IMR-90 (cell line): ENCODE measurements at regions not wholly inside any gene's neighbourhood (a gene's known extent, or its start where the extent isn't known, plus 50 kb on each side); places are given as distances from the start of the nearest gene placed in this dataset.

Source experiments
- ATAC-seq: fragments of 200-7000 bp; cut with Tn5 transposase; 2 replicates; pipeline ENCODE4 v1.9.1; 2020; ENCODE audit warnings: low read depth, mild to moderate bottlenecking, moderate library complexity
- BruUV-seq: library from RNA; stranded (reverse); fragments of 400-500 nt; replicated peaks from 2 replicates; lab custom pipeline; 2021; lab: Mats Ljungman, UMichigan
- CTCF ChIA-PET: fragments of 300-600 bp; formaldehyde crosslinking; extraction: SDS; loops from one replicate; lab custom pipeline; 2021; ENCODE audit warnings: antibody characterized with exemption; lab: Yijun Ruan, JAX
- POLR2A ChIA-PET: fragments of 300-600 bp; sonication (Branson Sonifier 250); formaldehyde crosslinking; loops from one replicate; lab custom pipeline; 2022; ENCODE audit warnings: antibody characterized with exemption; ENCODE audit not compliant: unreplicated experiment; lab: Charles Lee
- DNase-seq: peaks from one replicate; pipeline ENCODE4 v3.0.0; 2013
- H2AFZ ChIP-seq: replicated peaks from 2 replicates; pipeline ENCODE3; 2013; ENCODE audit warnings: low read length, mild to moderate bottlenecking; ENCODE audit not compliant: poor library complexity
- H2AK5ac ChIP-seq: 2 replicates; pipeline ENCODE4 v1.6.1; 2013; ENCODE audit warnings: low read depth, low read length, inconsistent platforms
- H2AK9ac ChIP-seq: replicated peaks from 2 replicates; pipeline ENCODE3; 2013; ENCODE audit warnings: mild to moderate bottlenecking, low read depth, low read length, moderate library complexity; ENCODE audit not compliant: poor library complexity
- H2BK120ac ChIP-seq: 2 replicates; pipeline ENCODE4 v1.6.1; 2013; ENCODE audit warnings: low read depth, low read length, inconsistent platforms
- H2BK15ac ChIP-seq: 3 replicates; pipeline ENCODE4 v1.6.1; 2013; ENCODE audit warnings: low read depth, low read length, inconsistent platforms
- H2BK20ac ChIP-seq: 2 replicates; pipeline ENCODE4 v1.6.1; 2013; ENCODE audit warnings: low read depth, mild to moderate bottlenecking, inconsistent platforms, low read length, moderate library complexity
- H2BK5ac ChIP-seq: 2 replicates; pipeline ENCODE4 v1.6.1; 2013; ENCODE audit warnings: mild to moderate bottlenecking, low read depth, low read length, inconsistent platforms; ENCODE audit not compliant: poor library complexity, severe bottlenecking
- H3K14ac ChIP-seq: replicated peaks from 2 replicates; pipeline ENCODE4 v1.6.1; 2013; ENCODE audit warnings: low read depth, low read length, inconsistent platforms
- H3K18ac ChIP-seq: 2 replicates; pipeline ENCODE4 v1.6.1; 2013; ENCODE audit warnings: low read depth, low read length, control low read depth
- H3K23ac ChIP-seq: 2 replicates; pipeline ENCODE4 v1.6.1; 2013; ENCODE audit warnings: low read depth, low read length, inconsistent platforms
- H3K27ac ChIP-seq: 2 replicates; pipeline ENCODE4 v1.5.1; 2013; ENCODE audit warnings: mild to moderate bottlenecking, control low read depth, low read length; ENCODE audit not compliant: insufficient read depth
- H3K27me3 ChIP-seq: 2 replicates; pipeline ENCODE4 v1.6.1; 2013; ENCODE audit warnings: low read length; ENCODE audit not compliant: control insufficient read depth, insufficient read depth
- H3K36me3 ChIP-seq: 2 replicates; pipeline ENCODE4 v1.6.1; 2013; ENCODE audit warnings: low read length, mixed read lengths; ENCODE audit not compliant: control insufficient read depth, insufficient read depth
- H3K4ac ChIP-seq: 2 replicates; pipeline ENCODE4 v1.6.1; 2013; ENCODE audit warnings: low read depth, low read length, inconsistent platforms
- H3K4me1 ChIP-seq: 2 replicates; pipeline ENCODE4 v1.6.1; 2013; ENCODE audit warnings: low read length, mixed read lengths; ENCODE audit not compliant: control insufficient read depth, insufficient read depth
- H3K4me2 ChIP-seq: 2 replicates; pipeline ENCODE4 v1.6.1; 2013; ENCODE audit warnings: low read depth, mild to moderate bottlenecking, control low read depth, low read length, moderate library complexity
- H3K4me3 ChIP-seq: 2 replicates; pipeline ENCODE4 v1.5.1; 2013; ENCODE audit warnings: low read depth, mild to moderate bottlenecking, control low read depth, low read length, moderate library complexity; ENCODE audit not compliant: insufficient read depth
- H3K56ac ChIP-seq: 2 replicates; pipeline ENCODE4 v1.6.1; 2013; ENCODE audit warnings: low read length, inconsistent platforms; ENCODE audit not compliant: insufficient read depth; ENCODE audit errors: extremely low read depth
- H3K79me1 ChIP-seq, 2 experiments: 2 replicates each; pipeline ENCODE4 v1.6.1; 2013; ENCODE audit warnings: low read length in 2 of 2, inconsistent platforms in 1 of 2, low read depth in 1 of 2
- H3K9ac ChIP-seq: 2 replicates; pipeline ENCODE4 v1.6.1; 2013; ENCODE audit warnings: low read depth, low read length, control low read depth
- H3K9me1 ChIP-seq: 2 replicates; pipeline ENCODE4 v1.6.1; 2013; ENCODE audit warnings: low read length, inconsistent platforms; ENCODE audit not compliant: insufficient read depth
- H3K9me3 ChIP-seq: 2 replicates; pipeline ENCODE4 v1.6.1; 2013; ENCODE audit warnings: low read length; ENCODE audit not compliant: control insufficient read depth, insufficient read depth
- H4K20me1 ChIP-seq: 2 replicates; pipeline ENCODE4 v1.6.1; 2013; ENCODE audit warnings: low read length, inconsistent platforms; ENCODE audit not compliant: insufficient read depth
- H4K5ac ChIP-seq: 2 replicates; pipeline ENCODE4 v1.6.1; 2013; ENCODE audit warnings: mild to moderate bottlenecking, low read depth, low read length, control low read depth
- H4K8ac ChIP-seq, 2 experiments: 2 replicates each; pipeline ENCODE4 v1.6.1; 2013; ENCODE audit warnings: low read depth in 2 of 2, low read length in 2 of 2, control low read depth in 1 of 2, inconsistent platforms in 1 of 2
- H4K91ac ChIP-seq: 2 replicates; pipeline ENCODE4 v1.6.1; 2013; ENCODE audit warnings: low read depth, low read length, inconsistent platforms; ENCODE audit not compliant: insufficient read depth
- BHLHE40 ChIP-seq: fragments of 150-350 bp; IDR thresholded peaks from 2 replicates; pipeline ENCODE4 v1.6.1; 2016; ENCODE audit warnings: mild to moderate bottlenecking, low read depth, low read length
- CEBPB ChIP-seq: IDR thresholded peaks from 2 replicates; pipeline ENCODE4 v1.6.1; 2012; ENCODE audit warnings: low read depth, low read length, improper control_type of control experiment
- CHD1 ChIP-seq: IDR thresholded peaks from 2 replicates; pipeline ENCODE4 v1.6.1; 2012; ENCODE audit warnings: low read depth, low read length, improper control_type of control experiment
- ELK1 ChIP-seq: fragments of 150-350 bp; IDR thresholded peaks from 2 replicates; pipeline ENCODE4 v1.6.1; 2016; ENCODE audit warnings: low read depth, mild to moderate bottlenecking, low read length, moderate library complexity, borderline replicate concordance
- FOS ChIP-seq: fragments of 150-350 bp; IDR thresholded peaks from 2 replicates; pipeline ENCODE4 v1.6.1; 2016; ENCODE audit warnings: low read depth, low read length
- MAFK ChIP-seq: IDR thresholded peaks from 2 replicates; pipeline ENCODE4 v1.6.1; 2012; ENCODE audit warnings: low read depth, low read length, improper control_type of control experiment
- MAZ ChIP-seq: IDR thresholded peaks from 2 replicates; pipeline ENCODE4 v1.6.1; 2012; ENCODE audit warnings: low read depth, mild to moderate bottlenecking, low read length, improper control_type of control experiment, moderate library complexity, borderline replicate concordance
- MXI1 ChIP-seq: IDR thresholded peaks from 2 replicates; pipeline ENCODE4 v1.6.1; 2012; ENCODE audit warnings: low read depth, mild to moderate bottlenecking, low read length, moderate library complexity, borderline replicate concordance
- NFE2L2 ChIP-seq: fragments of 150-350 bp; IDR thresholded peaks from 2 replicates; pipeline ENCODE4 v1.6.1; 2016; ENCODE audit warnings: low read depth, mild to moderate bottlenecking, low read length
- POLR2A ChIP-seq: IDR thresholded peaks from 2 replicates; pipeline ENCODE4 v1.6.1; 2012; ENCODE audit warnings: mild to moderate bottlenecking, low read depth, low read length
- RAD21 ChIP-seq: IDR thresholded peaks from 2 replicates; pipeline ENCODE4 v1.6.1; 2012; ENCODE audit warnings: low read length, improper control_type of control experiment
- RCOR1 ChIP-seq: IDR thresholded peaks from 2 replicates; pipeline ENCODE4 v1.6.1; 2012; ENCODE audit warnings: mild to moderate bottlenecking, low read length, improper control_type of control experiment; ENCODE audit not compliant: insufficient replicate concordance
- RFX5 ChIP-seq: IDR thresholded peaks from 2 replicates; pipeline ENCODE4 v1.8.0; 2012; ENCODE audit warnings: low read depth, mild to moderate bottlenecking, low read length, moderate library complexity
- SMC3 ChIP-seq: fragments of 150-350 bp; IDR thresholded peaks from 2 replicates; pipeline ENCODE4 v1.6.1; 2016; ENCODE audit warnings: low read depth, mild to moderate bottlenecking, antibody characterized with exemption, low read length, moderate library complexity
- WGBS, 2 experiments: methylation state at CpG; one replicate each; pipeline versions ENCODE4 v1.1.5 to v1.1.7; 2013; ENCODE audit warnings: missing lambda C conversion rate in 2 of 2; ENCODE audit not compliant: insufficient read length in 1 of 2; ENCODE audit errors: extremely low coverage in 2 of 2; 5-methylcytosine and 5-hydroxymethylcytosine counted together
- dilution Hi-C: fragments of 300-500 bp; cut with HindIII; formaldehyde crosslinking; loops from one replicate; pipeline ENCODE4 v1.14.3; 2018; ENCODE audit warnings: low sequenced_read_pairs; ENCODE audit not compliant: unreplicated experiment
- in situ Hi-C: fragments of 300-500 bp; cut with MboI; formaldehyde crosslinking; loops from 3 replicates; pipeline ENCODE4 v1.14.3; 2019; ENCODE audit warnings: low sequenced_read_pairs, inconsistent platforms, mixed read lengths
- intact Hi-C: fragments of 100-400 bp; cut with micrococcal nuclease; formaldehyde crosslinking; loops from 2 replicates; pipeline ENCODE4 v1.10.0; 2022
- TF ChIP-seq, protein P1 (sequence below): fragments of 150-350 bp; IDR thresholded peaks from 2 replicates; pipeline ENCODE4 v1.6.1; 2017; ENCODE audit warnings: mild to moderate bottlenecking, antibody characterized with exemption, low read length, low read depth
- TF ChIP-seq, protein P2 (sequence below): conservative IDR thresholded peaks from 2 replicates; pipeline ENCODE4 v1.5.1; 2012; ENCODE audit warnings: mild to moderate bottlenecking, low read depth, low read length, improper control_type of control experiment

GRCh38 chr2:114185501-114185900 lies 256.9 kb upstream of the DPP10 start:
- no peaks in the 10 kb centered on the region for H4K20me1 ChIP-seq
- no peak overlapping the region for H4K5ac ChIP-seq
- H2BK20ac ChIP-seq: no peak overlapping the region
- dilution Hi-C loops (no loop called here), intact Hi-C loops (no loop called here), in situ Hi-C loops (no loop called here)
- POLR2A ChIA-PET: no interaction called here
- no CpG with 5 or more reads among the region's 2 CpGs for WGBS, 2 experiments
- no peak overlapping the region for H3K4me3 ChIP-seq
- no peaks in the 10 kb centered on the region for H3K4me1 ChIP-seq
- H3K18ac ChIP-seq: no peak overlapping the region
- no peak overlapping the region for H3K23ac ChIP-seq
- no peak overlapping the region for H3K4me2 ChIP-seq
- H3K4ac ChIP-seq: no peak overlapping the region
- H3K14ac ChIP-seq: no peak overlapping the region
- no peaks in the 10 kb centered on the region for H3K36me3 ChIP-seq
- no peak overlapping the region for H4K8ac ChIP-seq
- no peak overlapping the region for H3K9ac ChIP-seq
- H3K27me3 ChIP-seq: no peaks in the 10 kb centered on the region
- no TSS peak for BruUV-seq
- H3K9me1 ChIP-seq: no peaks in the 10 kb centered on the region
- H3K9me3 ChIP-seq: no peaks in the 10 kb centered on the region
- no peak for DNase-seq
- H2AK5ac ChIP-seq: no peak overlapping the region
- no peak overlapping the region for H2BK5ac ChIP-seq
- TF ChIP-seq ELK1 (no peak), BHLHE40 (no peak), CHD1 (no peak), MAZ (no peak), SMC3 (no peak), RFX5 (no peak), NFE2L2 (no peak), MAFK (no peak), RCOR1 (no peak), RAD21 (no peak), CEBPB (no peak), POLR2A (no peak), FOS (no peak), MXI1 (no peak)
- TF ChIP-seq, protein P1, sequence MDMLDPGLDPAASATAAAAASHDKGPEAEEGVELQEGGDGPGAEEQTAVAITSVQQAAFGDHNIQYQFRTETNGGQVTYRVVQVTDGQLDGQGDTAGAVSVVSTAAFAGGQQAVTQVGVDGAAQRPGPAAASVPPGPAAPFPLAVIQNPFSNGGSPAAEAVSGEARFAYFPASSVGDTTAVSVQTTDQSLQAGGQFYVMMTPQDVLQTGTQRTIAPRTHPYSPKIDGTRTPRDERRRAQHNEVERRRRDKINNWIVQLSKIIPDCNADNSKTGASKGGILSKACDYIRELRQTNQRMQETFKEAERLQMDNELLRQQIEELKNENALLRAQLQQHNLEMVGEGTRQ: no peak
- TF ChIP-seq, protein P2, sequence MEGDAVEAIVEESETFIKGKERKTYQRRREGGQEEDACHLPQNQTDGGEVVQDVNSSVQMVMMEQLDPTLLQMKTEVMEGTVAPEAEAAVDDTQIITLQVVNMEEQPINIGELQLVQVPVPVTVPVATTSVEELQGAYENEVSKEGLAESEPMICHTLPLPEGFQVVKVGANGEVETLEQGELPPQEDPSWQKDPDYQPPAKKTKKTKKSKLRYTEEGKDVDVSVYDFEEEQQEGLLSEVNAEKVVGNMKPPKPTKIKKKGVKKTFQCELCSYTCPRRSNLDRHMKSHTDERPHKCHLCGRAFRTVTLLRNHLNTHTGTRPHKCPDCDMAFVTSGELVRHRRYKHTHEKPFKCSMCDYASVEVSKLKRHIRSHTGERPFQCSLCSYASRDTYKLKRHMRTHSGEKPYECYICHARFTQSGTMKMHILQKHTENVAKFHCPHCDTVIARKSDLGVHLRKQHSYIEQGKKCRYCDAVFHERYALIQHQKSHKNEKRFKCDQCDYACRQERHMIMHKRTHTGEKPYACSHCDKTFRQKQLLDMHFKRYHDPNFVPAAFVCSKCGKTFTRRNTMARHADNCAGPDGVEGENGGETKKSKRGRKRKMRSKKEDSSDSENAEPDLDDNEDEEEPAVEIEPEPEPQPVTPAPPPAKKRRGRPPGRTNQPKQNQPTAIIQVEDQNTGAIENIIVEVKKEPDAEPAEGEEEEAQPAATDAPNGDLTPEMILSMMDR: no peak
- no peak overlapping the region for H3K27ac ChIP-seq
- H2BK15ac ChIP-seq: no peak overlapping the region
- no peak overlapping the region for H2BK120ac ChIP-seq
- H3K79me1 ChIP-seq: no peaks in the 10 kb centered on the region
- no peak overlapping the region for H2AFZ ChIP-seq
- CTCF ChIA-PET: no interaction called here
- no peak overlapping the region for H2AK9ac ChIP-seq
- no peak for ATAC-seq
- H3K56ac ChIP-seq: no peak overlapping the region
- H4K91ac ChIP-seq: no peak overlapping the region
